HG03280 (cell line): ENCODE measurements at regions not wholly inside any gene's neighbourhood (a gene's known extent, or its start where the extent isn't known, plus 50 kb on each side); places are given as distances from the start of the nearest gene placed in this dataset.

Source experiments
- ATAC-seq: cut with Tn5 transposase; IDR thresholded peaks from one replicate; pipeline ENCODE4 v1.9.1; 2021; ENCODE audit warnings: mild to moderate bottlenecking, moderate library complexity; ENCODE audit not compliant: unreplicated experiment

DNA sequence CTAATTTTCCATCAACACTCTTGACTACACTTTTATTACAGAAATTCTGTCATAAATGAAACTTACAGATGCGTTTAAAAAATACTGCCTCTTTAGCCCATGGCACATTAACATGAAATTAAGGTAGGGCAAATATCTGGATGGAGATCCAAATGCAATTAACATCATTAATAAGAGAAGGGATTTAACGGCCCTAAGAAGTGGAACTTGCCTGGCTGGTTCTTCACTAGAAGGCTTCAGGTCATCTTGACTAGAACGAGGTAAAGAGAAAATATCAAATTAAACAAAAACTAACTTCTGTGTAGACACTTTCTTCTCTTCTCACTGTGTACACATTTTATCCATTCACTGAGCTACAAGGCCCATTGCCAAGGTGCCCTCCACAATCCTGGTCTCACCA is 1093.4 kb downstream of the EFNB2 start:
- no peak for ATAC-seq

DNA sequence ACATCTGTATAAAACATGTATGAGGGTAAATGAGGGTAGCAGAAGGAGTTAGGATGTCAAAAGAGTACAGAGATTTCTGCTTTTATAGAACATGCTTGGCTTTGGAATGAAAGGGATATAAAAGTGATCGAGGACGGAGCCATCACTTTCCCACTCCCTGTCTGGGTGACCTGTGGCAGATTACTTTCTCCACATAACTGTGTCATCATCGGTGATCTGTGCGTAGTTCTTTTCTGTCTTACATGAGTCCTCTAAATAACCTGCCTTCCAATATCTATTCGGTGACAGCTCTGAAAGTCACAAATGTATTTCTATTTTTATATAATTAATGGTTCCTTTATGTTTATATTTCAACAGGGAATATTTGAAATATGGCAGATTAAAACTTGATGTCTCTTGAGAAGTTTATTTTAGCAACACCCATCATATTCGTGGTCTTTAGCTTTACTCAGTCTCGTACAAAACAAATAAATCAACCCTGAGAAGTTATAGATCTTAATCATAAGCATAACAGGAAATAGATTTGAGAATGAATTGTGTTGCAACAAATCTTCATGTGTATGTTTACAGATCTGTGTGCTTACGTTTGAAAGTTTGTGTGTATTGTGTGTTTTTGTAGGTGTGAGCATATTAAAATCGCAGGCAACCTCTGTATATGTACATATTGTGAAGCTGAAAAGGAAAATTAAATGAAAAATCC is 1094.3 kb downstream of the EFNB2 start:
- ATAC-seq, result no peak

GRCh38 chr13:105436943-105437342 is 1098.5 kb downstream of the EFNB2 start:
- ATAC-seq, result no peak

- ATAC-seq, result no peak
Observed at GRCh38 chr13:105432438-105432837, 1103.0 kb downstream of the EFNB2 start.

DNA sequence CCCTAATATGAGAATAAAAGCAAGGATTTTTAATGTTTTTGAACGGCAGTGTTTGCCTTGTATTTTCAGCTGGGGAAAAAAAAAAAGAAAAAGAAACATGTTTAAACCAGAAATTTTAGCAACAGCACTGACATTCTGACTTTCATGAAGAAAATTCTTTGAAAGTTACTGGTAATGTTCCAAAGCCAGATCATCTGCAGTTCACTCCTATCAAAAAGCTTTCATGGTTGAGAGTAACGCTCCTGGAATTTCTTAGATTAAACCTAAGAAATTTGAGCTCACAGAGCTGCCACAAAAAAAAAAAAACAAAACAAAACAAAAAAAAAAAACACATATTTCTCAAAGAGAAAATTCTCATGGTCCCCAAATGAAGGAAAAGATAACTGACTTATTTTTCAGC is 1106.7 kb downstream of the EFNB2 start:
- ATAC-seq, result no peak

GRCh38 chr13:105426441-105426840 is 1109.0 kb downstream of the EFNB2 start:
- no peak for ATAC-seq

DNA sequence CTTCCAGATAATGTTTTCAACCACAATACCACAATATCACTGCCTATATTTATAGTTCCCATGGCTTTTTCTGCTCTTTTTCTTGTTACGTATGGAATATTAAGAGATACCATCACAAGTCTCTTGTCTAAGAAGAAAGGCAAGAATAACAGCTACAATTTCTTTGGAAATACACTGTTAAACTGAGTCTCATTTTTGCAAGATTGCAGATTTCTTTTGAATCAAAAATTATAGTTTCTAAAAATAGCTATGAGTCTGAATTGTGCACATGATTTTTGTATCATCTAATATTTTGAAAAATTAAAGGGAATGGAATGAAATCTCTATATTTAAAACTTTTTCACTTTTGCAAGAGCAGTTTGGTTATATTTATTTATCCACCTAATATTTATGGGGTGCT is 1120.8 kb downstream of the EFNB2 start:
- no peak for ATAC-seq

- no peak for ATAC-seq
Observed at GRCh38 chr13:105412171-105412570, 1123.3 kb downstream of the EFNB2 start.

GRCh38 chr13:105410602-105411001 is 1124.9 kb downstream of the EFNB2 start:
- no peak for ATAC-seq

DNA sequence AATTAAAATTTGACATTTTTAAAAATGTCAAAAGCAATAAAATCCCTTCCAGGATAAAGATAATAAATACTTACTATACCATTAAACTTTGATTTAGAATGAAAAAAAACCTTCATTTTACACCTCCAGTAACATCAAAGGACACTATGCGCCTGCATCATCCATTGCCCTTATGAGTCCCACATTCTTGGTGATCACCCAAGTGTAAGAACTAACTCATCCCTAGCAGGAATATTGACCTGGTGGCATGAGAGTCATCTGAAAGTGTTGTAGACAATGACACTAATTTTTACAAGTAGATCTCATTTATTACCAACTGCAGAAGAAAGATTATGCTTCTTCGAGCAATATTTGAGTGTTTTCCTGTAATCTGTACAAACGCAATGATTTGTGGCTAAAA is 1128.9 kb downstream of the EFNB2 start:
- ATAC-seq, result no peak

DNA sequence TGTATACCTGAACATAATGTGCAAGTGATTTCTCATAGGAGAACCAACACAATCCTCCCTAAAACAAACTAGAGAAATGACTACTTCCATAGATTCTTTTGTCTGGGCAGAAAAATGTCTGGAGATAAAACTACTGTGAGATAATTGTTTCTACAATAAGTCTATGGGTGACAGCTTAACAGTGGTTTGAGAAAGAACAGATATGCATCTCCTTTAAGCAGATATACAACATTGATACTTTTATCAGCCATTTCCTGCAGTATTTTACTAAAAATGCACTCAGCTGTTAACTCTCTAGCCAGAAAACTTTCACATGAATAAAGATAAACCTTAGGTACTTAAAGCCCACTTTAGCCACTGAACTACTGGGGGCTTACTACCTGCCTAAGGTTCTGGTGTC is 1132.4 kb downstream of the EFNB2 start:
- no peak for ATAC-seq

DNA sequence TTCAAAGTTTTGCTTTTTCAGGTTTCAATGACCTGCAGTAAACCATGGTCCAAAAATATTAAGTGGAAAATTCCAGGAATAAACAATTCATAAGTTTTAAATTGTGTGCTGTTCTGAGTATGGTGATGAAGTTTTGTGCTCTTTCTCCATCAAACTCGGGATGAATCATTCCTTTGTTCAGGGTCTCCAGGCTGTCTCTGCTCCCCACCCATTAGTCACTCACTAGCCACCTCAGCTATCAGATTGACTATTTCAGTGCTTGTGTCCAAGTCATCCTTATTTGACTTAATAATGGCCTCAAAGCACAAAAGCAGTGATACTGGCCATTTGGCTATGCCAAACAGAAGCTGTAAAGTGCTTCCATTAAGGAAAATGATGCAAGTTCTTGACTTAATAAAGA is 1140.4 kb downstream of the EFNB2 start:
- ATAC-seq, result no peak

GRCh38 chr13:105389373-105389772 is 1146.1 kb downstream of the EFNB2 start:
- ATAC-seq, result no peak

DNA sequence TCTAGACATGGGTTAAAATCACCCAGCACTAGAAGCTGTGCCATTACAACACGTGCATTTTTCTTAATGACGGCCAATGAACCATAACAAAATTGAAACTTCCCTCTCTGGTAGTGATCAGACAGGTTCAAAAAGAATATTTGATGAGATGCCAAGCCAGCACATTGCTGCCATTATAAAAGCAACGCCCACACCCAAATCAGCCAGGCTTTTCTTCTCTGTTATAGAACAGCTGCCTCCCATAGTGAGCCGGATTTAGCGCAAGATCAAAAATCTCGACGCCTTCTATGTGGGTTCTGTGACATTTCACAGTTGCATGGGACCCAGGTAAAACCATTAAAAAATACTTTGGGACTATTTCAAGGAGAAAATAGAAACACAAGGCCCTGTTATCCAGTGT is 1158.0 kb downstream of the EFNB2 start:
- ATAC-seq, result no peak

DNA sequence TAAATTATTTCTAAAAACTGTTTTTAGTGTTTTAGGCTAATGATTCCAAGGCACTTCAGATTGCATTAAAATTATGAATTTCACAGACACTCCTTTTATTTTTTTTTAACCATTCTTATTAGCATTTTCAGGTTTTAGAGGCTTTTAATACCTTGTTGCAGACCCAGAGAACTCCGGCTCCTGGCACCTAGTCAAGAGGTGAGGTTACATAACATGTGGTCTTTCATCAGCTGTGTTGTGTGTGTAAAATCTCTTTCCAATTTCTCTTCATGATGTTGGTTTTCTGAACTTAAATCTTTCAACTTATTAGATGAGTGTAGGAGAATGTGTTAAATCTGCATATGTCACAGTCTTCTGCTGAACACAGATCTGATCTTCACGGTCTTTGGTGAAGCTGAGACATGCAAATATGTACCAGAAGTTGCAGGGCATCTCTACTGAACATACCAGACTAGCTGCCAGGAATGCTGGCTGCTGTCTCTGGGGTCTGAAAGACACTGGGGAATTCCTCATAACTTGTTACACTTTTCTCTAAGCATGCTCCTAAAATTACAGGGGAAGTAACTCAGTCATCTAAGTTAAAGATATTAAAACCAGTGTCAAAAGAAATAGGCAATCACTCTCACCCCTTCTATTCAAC is 1165.3 kb downstream of the EFNB2 start:
- ATAC-seq, result no peak

- ATAC-seq, result no peak
Observed at GRCh38 chr13:105368781-105369180, 1166.7 kb downstream of the EFNB2 start.

DNA sequence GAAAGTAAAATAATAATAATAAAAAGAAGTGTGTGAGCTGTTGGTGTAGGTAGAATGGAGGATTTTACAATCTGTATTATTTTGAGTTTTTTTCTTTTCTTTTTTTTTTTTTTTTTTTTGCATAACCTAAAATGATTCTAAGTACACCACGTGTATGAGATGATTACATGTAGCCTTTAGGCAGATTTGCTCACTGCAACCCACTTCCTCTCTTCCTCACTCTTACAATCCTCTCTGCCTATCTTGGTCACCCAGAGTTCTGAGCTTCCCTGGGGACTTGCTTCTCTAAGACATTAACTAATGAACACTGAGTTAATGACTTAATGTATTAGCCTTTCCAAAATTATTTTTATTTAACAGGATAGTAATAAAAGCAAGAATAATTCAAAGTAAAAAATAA is 1169.6 kb downstream of the EFNB2 start:
- ATAC-seq, result no peak

- ATAC-seq, result no peak
Observed at GRCh38 chr13:105365021-105365550, 1170.4 kb downstream of the EFNB2 start.

GRCh38 chr13:105364191-105364590 is 1171.3 kb downstream of the EFNB2 start:
- no peak for ATAC-seq

- ATAC-seq, result no peak
Observed at GRCh38 chr13:105363261-105364190, 1171.9 kb downstream of the EFNB2 start.

GRCh38 chr13:105353654-105354053 is 1181.8 kb downstream of the EFNB2 start:
- ATAC-seq, result no peak
